ENCODE measurements at regions not wholly inside any gene's neighbourhood (a gene's known extent, or its start where the extent isn't known, plus 50 kb on each side); places are given as distances from the start of the nearest gene placed in this dataset.

GRCh38 chr15:98221144-98221543 lies 260.6 kb downstream of the ARRDC4 start:
- TF ChIP-seq, protein P1, sequence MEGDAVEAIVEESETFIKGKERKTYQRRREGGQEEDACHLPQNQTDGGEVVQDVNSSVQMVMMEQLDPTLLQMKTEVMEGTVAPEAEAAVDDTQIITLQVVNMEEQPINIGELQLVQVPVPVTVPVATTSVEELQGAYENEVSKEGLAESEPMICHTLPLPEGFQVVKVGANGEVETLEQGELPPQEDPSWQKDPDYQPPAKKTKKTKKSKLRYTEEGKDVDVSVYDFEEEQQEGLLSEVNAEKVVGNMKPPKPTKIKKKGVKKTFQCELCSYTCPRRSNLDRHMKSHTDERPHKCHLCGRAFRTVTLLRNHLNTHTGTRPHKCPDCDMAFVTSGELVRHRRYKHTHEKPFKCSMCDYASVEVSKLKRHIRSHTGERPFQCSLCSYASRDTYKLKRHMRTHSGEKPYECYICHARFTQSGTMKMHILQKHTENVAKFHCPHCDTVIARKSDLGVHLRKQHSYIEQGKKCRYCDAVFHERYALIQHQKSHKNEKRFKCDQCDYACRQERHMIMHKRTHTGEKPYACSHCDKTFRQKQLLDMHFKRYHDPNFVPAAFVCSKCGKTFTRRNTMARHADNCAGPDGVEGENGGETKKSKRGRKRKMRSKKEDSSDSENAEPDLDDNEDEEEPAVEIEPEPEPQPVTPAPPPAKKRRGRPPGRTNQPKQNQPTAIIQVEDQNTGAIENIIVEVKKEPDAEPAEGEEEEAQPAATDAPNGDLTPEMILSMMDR (IDR thresholded peaks at IDR 0.05; ENCODE audit: unreplicated experiment), result no peak
- H3K27me3 Mint-ChIP-seq (ENCODE audit: unreplicated experiment), result no peaks in the 10 kb centered on the region
- H3K36me3 Mint-ChIP-seq (ENCODE audit: insufficient read depth, unreplicated experiment), result no peaks in the 10 kb centered on the region
- H3K27ac Mint-ChIP-seq (ENCODE audit: unreplicated experiment), result no peak overlapping the region
- CTCF ChIA-PET, result interaction anchor here (1.2 kb wide), 1 partner anchor 10 kb away, joined by 3 read pairs; no protein-coding TSS in a partner anchor
- no peak for DNase-seq
- intact Hi-C loops (cut with micrococcal nuclease; ENCODE audit: unreplicated experiment), result no loop called here
- H3K9me3 Mint-ChIP-seq (ENCODE audit: low read depth, unreplicated experiment), result peaks cover 5% of the 10 kb centered on the region
- no peaks in the 10 kb centered on the region for H3K4me1 Mint-ChIP-seq (ENCODE audit: low read depth, unreplicated experiment)
- BruUV-seq (replicated peaks), result no TSS peak
- no peak overlapping the region for H3K4me3 Mint-ChIP-seq (ENCODE audit: low read depth, unreplicated experiment)

DNA sequence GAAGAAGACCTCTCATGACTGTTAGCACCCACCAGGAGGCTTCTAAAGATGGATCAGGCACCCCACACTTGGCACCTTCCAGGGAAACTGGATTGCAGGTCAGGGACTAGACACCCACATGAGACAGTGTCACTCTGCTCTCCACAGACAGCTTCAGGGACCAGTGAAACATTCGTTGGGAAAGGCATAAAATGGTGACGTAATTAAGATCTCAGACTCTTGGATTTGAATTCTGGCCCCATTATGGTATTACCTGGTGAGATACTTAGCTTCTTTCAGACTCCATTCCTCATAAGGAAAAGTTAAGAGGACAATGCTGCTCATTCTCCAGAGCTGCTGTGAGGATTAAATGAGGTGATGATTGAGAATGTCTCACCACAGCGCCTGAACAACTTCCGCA lies 261.1 kb downstream of the ARRDC4 start:
- no peak overlapping the region for H3K4me3 Mint-ChIP-seq (ENCODE audit: low read depth, unreplicated experiment)
- H3K9me3 Mint-ChIP-seq (ENCODE audit: low read depth, unreplicated experiment), result peaks cover 5% of the 10 kb centered on the region
- no TSS peak for BruUV-seq (replicated peaks)
- H3K36me3 Mint-ChIP-seq (ENCODE audit: insufficient read depth, unreplicated experiment), result no peaks in the 10 kb centered on the region
- H3K27ac Mint-ChIP-seq (ENCODE audit: unreplicated experiment), result no peak overlapping the region
- peaks cover under 1% of the 10 kb centered on the region for H3K27me3 Mint-ChIP-seq (ENCODE audit: unreplicated experiment)
- DNase-seq, result no peak
- intact Hi-C loops (cut with micrococcal nuclease; ENCODE audit: unreplicated experiment), result no loop called here
- no peaks in the 10 kb centered on the region for H3K4me1 Mint-ChIP-seq (ENCODE audit: low read depth, unreplicated experiment)
- TF ChIP-seq, protein P1 (IDR thresholded peaks at IDR 0.05; ENCODE audit: unreplicated experiment), result no peak
- CTCF ChIA-PET, result no interaction called here

GRCh38 chr15:98226149-98226548 lies 265.6 kb downstream of the ARRDC4 start:
- H3K4me1 Mint-ChIP-seq (ENCODE audit: low read depth, unreplicated experiment), result no peaks in the 10 kb centered on the region

GRCh38 chr15:98226578-98226977 lies 266.1 kb downstream of the ARRDC4 start:
- peaks cover 13% of the 10 kb centered on the region for H3K27me3 Mint-ChIP-seq (ENCODE audit: unreplicated experiment)
- DNase-seq, result no peak
- H3K4me3 Mint-ChIP-seq (ENCODE audit: low read depth, unreplicated experiment), result no peak overlapping the region
- no TSS peak for BruUV-seq (replicated peaks)
- no peaks in the 10 kb centered on the region for H3K4me1 Mint-ChIP-seq (ENCODE audit: low read depth, unreplicated experiment)
- no peak overlapping the region for H3K27ac Mint-ChIP-seq (ENCODE audit: unreplicated experiment)
- CTCF ChIA-PET, result no interaction called here
- TF ChIP-seq, protein P1 (IDR thresholded peaks at IDR 0.05; ENCODE audit: unreplicated experiment), result no peak
- no peaks in the 10 kb centered on the region for H3K36me3 Mint-ChIP-seq (ENCODE audit: insufficient read depth, unreplicated experiment)
- intact Hi-C loops (cut with micrococcal nuclease; ENCODE audit: unreplicated experiment), result no loop called here
- H3K9me3 Mint-ChIP-seq (ENCODE audit: low read depth, unreplicated experiment), result peaks cover 3% of the 10 kb centered on the region

More at GRCh38 chr15:98226149-98226548, 265.6 kb downstream of the ARRDC4 start:
- peaks cover 13% of the 10 kb centered on the region for H3K27me3 Mint-ChIP-seq (ENCODE audit: unreplicated experiment)
- TF ChIP-seq, protein P1 (IDR thresholded peaks at IDR 0.05; ENCODE audit: unreplicated experiment), result no peak
- CTCF ChIA-PET, result no interaction called here
- intact Hi-C loops (cut with micrococcal nuclease; ENCODE audit: unreplicated experiment), result no loop called here
- no peak overlapping the region for H3K4me3 Mint-ChIP-seq (ENCODE audit: low read depth, unreplicated experiment)
- BruUV-seq (replicated peaks), result no TSS peak
- no peaks in the 10 kb centered on the region for H3K36me3 Mint-ChIP-seq (ENCODE audit: insufficient read depth, unreplicated experiment)
- H3K27ac Mint-ChIP-seq (ENCODE audit: unreplicated experiment), result no peak overlapping the region
- DNase-seq, result no peak
- peaks cover 3% of the 10 kb centered on the region for H3K9me3 Mint-ChIP-seq (ENCODE audit: low read depth, unreplicated experiment)
